NB4 (cell line): ENCODE measurements at regions not wholly inside any gene's neighbourhood (a gene's known extent, or its start where the extent isn't known, plus 50 kb on each side); places are given as distances from the start of the nearest gene placed in this dataset.
A peak's percentile ranks its signal among the peaks of the same experiment; 100 is the strongest.

ENCODE experiments used
- DNase-seq: peaks from one replicate; pipeline ENCODE4 v3.0.0; 2010; ENCODE audit warnings: low read depth
- H3K4me3 ChIP-seq: one replicate; pipeline ENCODE4 v1.5.1; 2011; ENCODE audit warnings: mild to moderate bottlenecking, low read depth, low read length, moderate library complexity
- MYC ChIP-seq: IDR thresholded peaks from 2 replicates; pipeline ENCODE4 v1.6.1; 2011; ENCODE audit warnings: low read depth, low read length
- POLR2A ChIP-seq: IDR thresholded peaks from 2 replicates; pipeline ENCODE4 v1.6.1; 2011; ENCODE audit warnings: mild to moderate bottlenecking; ENCODE audit not compliant: insufficient read length; ENCODE audit errors: extremely low read depth
- TF ChIP-seq, protein P1 (sequence below): IDR thresholded peaks from 2 replicates; pipeline ENCODE4 v1.6.1; 2011; ENCODE audit warnings: low read depth, low read length
- TF ChIP-seq, protein P2 (sequence below): IDR thresholded peaks from one replicate; pipeline ENCODE4 v1.5.1; 2012; ENCODE audit warnings: low read depth, low read length

DNA sequence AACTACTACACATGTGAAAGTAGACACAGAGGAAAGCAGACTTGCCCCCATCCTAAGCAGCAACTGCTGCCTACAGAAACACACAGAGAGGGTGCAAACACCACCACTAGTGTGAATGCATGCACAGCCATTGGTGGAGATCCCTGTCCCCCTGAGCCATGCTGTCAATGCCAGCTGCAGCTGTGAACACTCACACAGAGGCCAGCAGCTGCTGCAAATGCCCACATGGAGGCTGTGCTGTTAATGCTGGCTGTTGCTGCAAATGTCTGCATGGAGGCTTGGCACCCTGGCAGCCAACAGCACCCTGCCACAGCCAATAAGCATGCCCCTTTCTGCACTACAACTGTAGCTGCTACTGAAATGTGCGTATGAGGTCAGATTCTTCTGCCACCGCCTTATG lies 355.0 kb downstream of the LNPK start:
- DNase-seq, result no peak
- TF ChIP-seq, protein P1, sequence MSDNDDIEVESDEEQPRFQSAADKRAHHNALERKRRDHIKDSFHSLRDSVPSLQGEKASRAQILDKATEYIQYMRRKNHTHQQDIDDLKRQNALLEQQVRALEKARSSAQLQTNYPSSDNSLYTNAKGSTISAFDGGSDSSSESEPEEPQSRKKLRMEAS, result no peak
- TF ChIP-seq MYC, result no peak
- TF ChIP-seq, protein P2, sequence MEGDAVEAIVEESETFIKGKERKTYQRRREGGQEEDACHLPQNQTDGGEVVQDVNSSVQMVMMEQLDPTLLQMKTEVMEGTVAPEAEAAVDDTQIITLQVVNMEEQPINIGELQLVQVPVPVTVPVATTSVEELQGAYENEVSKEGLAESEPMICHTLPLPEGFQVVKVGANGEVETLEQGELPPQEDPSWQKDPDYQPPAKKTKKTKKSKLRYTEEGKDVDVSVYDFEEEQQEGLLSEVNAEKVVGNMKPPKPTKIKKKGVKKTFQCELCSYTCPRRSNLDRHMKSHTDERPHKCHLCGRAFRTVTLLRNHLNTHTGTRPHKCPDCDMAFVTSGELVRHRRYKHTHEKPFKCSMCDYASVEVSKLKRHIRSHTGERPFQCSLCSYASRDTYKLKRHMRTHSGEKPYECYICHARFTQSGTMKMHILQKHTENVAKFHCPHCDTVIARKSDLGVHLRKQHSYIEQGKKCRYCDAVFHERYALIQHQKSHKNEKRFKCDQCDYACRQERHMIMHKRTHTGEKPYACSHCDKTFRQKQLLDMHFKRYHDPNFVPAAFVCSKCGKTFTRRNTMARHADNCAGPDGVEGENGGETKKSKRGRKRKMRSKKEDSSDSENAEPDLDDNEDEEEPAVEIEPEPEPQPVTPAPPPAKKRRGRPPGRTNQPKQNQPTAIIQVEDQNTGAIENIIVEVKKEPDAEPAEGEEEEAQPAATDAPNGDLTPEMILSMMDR, result no peak
- TF ChIP-seq POLR2A, result no peak
- H3K4me3 ChIP-seq, result no peak overlapping the region

DNA sequence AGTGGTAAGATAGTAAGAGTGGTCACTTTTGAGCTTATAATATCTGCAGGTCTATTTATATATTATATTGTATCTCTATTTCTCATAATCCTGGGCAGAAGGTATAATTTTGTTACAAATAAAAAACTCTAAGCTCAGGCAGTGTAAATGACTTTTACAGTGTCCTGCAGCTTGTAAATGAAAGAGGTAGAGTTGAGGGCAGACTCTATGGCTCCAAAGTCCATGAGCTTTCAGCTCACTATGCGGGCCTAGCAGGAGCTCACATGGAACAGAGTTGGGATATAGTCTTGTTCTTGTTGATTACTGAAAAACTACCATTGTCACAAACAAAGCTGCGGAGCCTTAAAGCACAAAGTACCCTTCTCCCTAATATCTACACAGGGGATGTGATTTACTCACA lies 361.4 kb downstream of the LNPK start:
- no peak for DNase-seq
- no peak overlapping the region for H3K4me3 ChIP-seq
- TF ChIP-seq MYC, result no peak
- TF ChIP-seq, protein P1, result no peak
- TF ChIP-seq, protein P2, result no peak
- no peak for TF ChIP-seq POLR2A

DNA sequence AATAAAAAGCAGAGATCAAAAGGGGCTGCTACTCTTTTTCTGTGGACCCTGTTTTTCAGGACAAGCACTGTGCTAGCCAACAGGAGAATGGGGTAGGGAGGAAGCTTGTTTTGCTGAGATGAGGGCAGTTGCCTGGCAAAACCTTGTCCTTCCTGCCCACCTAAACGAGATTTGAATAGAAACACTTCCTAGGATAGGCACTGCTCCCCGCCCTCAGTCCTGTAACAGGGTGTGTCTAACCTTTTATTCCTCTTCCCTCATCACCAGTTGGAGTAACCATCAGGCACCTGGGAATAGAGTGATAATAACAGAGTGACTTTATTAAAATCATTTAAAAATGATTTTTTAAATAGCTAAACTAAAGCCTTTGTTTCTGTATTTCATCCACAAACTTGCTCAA lies 368.8 kb downstream of the LNPK start:
- DNase-seq, result no peak
- TF ChIP-seq, protein P1, result no peak
- TF ChIP-seq, protein P2, result no peak
- TF ChIP-seq MYC (no peak), POLR2A (no peak)
- H3K4me3 ChIP-seq, result no peak overlapping the region

DNA sequence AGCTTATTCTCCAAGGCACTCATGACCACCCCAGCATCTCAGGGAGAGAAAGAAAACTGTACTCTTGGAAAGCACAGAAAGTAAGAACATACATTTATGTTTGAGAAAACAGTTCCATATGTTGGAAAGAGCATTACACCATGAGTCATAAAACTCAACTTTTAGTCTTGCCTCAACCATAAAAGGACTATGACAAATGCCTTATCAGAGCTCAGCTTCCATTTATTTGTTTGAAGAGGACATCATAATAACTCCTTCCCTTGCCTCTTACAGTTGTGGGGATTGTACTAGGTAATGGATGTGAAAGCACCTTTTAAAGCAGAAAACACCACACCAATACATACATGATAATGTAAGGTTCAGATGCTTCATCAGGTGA lies 370.8 kb downstream of the LNPK start:
- TF ChIP-seq, protein P2, result no peak
- TF ChIP-seq, protein P1, result no peak
- TF ChIP-seq POLR2A (no peak), MYC (no peak)
- H3K4me3 ChIP-seq, result no peak overlapping the region
- no peak for DNase-seq

DNA sequence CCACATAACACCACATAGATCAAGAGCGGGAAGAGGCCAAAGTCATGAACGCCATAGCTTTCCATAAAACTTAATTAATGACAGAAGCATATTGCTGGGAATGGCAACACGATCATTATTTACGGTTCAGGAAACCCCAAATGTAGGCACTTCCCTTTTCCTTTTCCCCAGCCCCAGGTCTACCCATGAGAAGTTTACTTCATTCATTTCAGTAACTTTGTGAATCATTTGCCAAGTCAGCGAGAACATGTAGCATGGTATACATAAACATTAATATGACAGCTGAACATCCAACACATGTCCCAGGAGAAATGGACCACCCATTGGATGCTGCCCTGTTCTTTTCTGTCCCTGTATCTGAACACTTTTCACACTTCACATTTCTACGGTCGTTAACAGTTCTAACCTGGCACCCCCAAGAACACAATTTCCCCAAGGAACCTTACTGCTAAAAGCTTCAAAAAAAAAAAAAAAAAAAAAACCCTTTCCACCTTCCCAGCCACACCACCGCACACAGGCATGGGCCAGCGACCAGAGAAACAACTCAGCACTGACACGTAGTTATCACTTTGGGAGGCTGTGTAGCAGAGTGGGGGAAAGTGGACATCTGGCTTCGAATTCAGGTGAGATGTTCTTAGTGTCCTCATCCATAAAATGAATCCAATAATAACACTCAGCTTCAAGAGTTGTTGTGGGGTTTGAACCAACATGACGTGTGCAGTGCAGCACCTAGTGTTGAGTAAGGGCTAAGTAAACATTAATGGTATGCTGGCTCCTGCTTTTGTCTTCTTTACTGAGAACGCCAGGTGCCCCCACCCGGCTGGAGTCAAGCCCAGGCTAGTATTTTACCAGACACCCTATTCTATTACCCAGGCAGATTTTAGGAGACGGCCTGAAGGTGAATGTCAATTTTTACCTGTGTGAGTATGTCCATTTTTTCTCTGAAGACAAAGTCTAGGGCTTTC lies 371.5 kb downstream of the LNPK start:
- peak; percentile 13 for DNase-seq
- no peak overlapping the region for H3K4me3 ChIP-seq
- TF ChIP-seq MYC, result no peak

DNA sequence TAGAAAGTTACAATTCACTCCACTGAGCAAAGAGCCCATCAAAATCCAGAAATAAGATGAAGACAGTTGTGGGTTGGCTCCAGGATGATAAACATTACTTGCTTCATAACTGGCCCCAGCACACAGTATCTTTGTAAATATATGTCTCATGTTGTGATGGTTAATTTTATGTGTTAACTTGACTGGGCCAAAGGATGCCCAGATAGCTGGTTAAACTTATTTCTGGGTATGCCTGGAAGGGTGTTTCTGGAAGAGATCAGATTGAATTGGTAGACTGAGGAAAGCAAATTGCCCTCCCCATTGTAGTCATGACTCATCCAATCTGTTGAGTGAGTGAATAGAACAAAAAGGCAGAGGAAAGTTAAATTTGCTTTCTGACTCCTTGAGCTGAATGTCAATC lies 373.8 kb downstream of the LNPK start:
- DNase-seq, result no peak
- TF ChIP-seq POLR2A (no peak), MYC (no peak)
- TF ChIP-seq, protein P2, result no peak
- TF ChIP-seq, protein P1, result no peak
- no peak overlapping the region for H3K4me3 ChIP-seq
